ENCODE measurements at regions not wholly inside any gene's neighbourhood (a gene's known extent, or its start where the extent isn't known, plus 50 kb on each side); places are given as distances from the start of the nearest gene placed in this dataset.
"Not testable (repeated sequence)": the region's sequence is repeated elsewhere in the genome, so short reads cannot be mapped to it uniquely, and the experiment has no call there.

- no peak for DNase-seq (ENCODE audit: low read depth in 3 of 3)
Observed at GRCh38 chr5:71905834-71906711, 187.0 kb downstream of the CARTPT start.

GRCh38 chr5:71907001-71907588 is 188.0 kb downstream of the CARTPT start:
- no peak for DNase-seq (ENCODE audit: low read depth in 3 of 3)

- no peak for DNase-seq (ENCODE audit: low read depth in 3 of 3)
Observed at GRCh38 chr5:71907608-71908145, 188.6 kb downstream of the CARTPT start.

- DNase-seq (ENCODE audit: low read depth in 3 of 3), result no peak
Observed at GRCh38 chr5:71910741-71911140, 191.7 kb downstream of the CARTPT start.

- no peak for DNase-seq (ENCODE audit: low read depth in 3 of 3)
Observed at GRCh38 chr5:71912021-71912420, 192.9 kb downstream of the CARTPT start.

GRCh38 chr5:71914281-71914680 is 193.0 kb upstream of the MAP1B start:
- no peak for DNase-seq (ENCODE audit: low read depth in 3 of 3)

- no peak for DNase-seq (ENCODE audit: low read depth in 3 of 3)
Observed at GRCh38 chr5:71922584-71923106, 184.6 kb upstream of the MAP1B start.

- DNase-seq (ENCODE audit: low read depth in 3 of 3), result no peak
Observed at GRCh38 chr5:71923755-71924154, 183.5 kb upstream of the MAP1B start.

- DNase-seq (ENCODE audit: low read depth in 3 of 3), result no peak
Observed at GRCh38 chr5:71924325-71924724, 182.9 kb upstream of the MAP1B start.

- DNase-seq (ENCODE audit: low read depth in 3 of 3), result no peak
Observed at GRCh38 chr5:71924980-71925379, 182.3 kb upstream of the MAP1B start.

- no peak for DNase-seq (ENCODE audit: low read depth in 3 of 3)
Observed at GRCh38 chr5:71925608-71926091, 181.6 kb upstream of the MAP1B start.

- no peak for DNase-seq (ENCODE audit: low read depth in 3 of 3)
Observed at GRCh38 chr5:71929003-71929402, 178.3 kb upstream of the MAP1B start.

- DNase-seq (ENCODE audit: low read depth in 3 of 3), result not testable (repeated sequence)
Observed at GRCh38 chr5:71930554-71930953, 176.7 kb upstream of the MAP1B start.

GRCh38 chr5:71932131-71932654 is 175.1 kb upstream of the MAP1B start:
- DNase-seq (ENCODE audit: low read depth in 3 of 3), result no peak

GRCh38 chr5:71932655-71933338 is 174.5 kb upstream of the MAP1B start:
- DNase-seq (ENCODE audit: low read depth in 3 of 3), result no peak

GRCh38 chr5:71934322-71934721 is 173.0 kb upstream of the MAP1B start:
- no peak for DNase-seq (ENCODE audit: low read depth in 3 of 3)

GRCh38 chr5:71937921-71938698 is 169.2 kb upstream of the MAP1B start:
- DNase-seq (ENCODE audit: low read depth in 3 of 3), result no peak

GRCh38 chr5:71938895-71939294 is 168.4 kb upstream of the MAP1B start:
- no peak for DNase-seq (ENCODE audit: low read depth in 3 of 3)

- DNase-seq (ENCODE audit: low read depth in 3 of 3), result no peak
Observed at GRCh38 chr5:71939452-71940230, 167.6 kb upstream of the MAP1B start.

GRCh38 chr5:71943874-71944273 is 163.4 kb upstream of the MAP1B start:
- no peak for DNase-seq (ENCODE audit: low read depth in 3 of 3)

Measured in stimulated activated CD4-positive, alpha-beta T cell treated with anti-CD3 and anti-CD28 coated beads, TNF-alpha, amount 100 ng/mL, for 24 hours (primary cell).